Tibial nerve (tissue), 3 donors: ENCODE measurements at regions not wholly inside any gene's neighbourhood (a gene's known extent, or its start where the extent isn't known, plus 50 kb on each side); places are given as distances from the start of the nearest gene placed in this dataset.

Experiments
- POLR2A ChIP-seq, 2 donors: fragments of 450-650 bp; IDR thresholded peaks; one replicate each; pipeline ENCODE4 v1.6.1; 2017; ENCODE audit warnings: antibody characterized with exemption in 2 of 2, mild to moderate bottlenecking in 2 of 2, moderate library complexity in 2 of 2
- TF ChIP-seq, protein P1 (sequence below), 5 experiments: fragments of 200-600 bp in 3 of 5; fragments of 450-650 bp in 2 of 5; sonication (generic) in 3 of 5; IDR thresholded peaks; one replicate each; pipeline ENCODE4 v1.5.1; 2016 to 2019; ENCODE audit warnings: antibody characterized with exemption in 5 of 5, mild to moderate bottlenecking in 3 of 5, moderate library complexity in 2 of 5

GRCh38 chr7:19991936-19992335 is 218.5 kb upstream of the TMEM196 start:
- TF ChIP-seq, protein P1, sequence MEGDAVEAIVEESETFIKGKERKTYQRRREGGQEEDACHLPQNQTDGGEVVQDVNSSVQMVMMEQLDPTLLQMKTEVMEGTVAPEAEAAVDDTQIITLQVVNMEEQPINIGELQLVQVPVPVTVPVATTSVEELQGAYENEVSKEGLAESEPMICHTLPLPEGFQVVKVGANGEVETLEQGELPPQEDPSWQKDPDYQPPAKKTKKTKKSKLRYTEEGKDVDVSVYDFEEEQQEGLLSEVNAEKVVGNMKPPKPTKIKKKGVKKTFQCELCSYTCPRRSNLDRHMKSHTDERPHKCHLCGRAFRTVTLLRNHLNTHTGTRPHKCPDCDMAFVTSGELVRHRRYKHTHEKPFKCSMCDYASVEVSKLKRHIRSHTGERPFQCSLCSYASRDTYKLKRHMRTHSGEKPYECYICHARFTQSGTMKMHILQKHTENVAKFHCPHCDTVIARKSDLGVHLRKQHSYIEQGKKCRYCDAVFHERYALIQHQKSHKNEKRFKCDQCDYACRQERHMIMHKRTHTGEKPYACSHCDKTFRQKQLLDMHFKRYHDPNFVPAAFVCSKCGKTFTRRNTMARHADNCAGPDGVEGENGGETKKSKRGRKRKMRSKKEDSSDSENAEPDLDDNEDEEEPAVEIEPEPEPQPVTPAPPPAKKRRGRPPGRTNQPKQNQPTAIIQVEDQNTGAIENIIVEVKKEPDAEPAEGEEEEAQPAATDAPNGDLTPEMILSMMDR (IDR thresholded peaks at IDR 0.05): no peak
- no peak for TF ChIP-seq POLR2A (IDR thresholded peaks at IDR 0.05)
